Sigmoid colon (tissue), 4 donors: ENCODE measurements at regions not wholly inside any gene's neighbourhood (a gene's known extent, or its start where the extent isn't known, plus 50 kb on each side); places are given as distances from the start of the nearest gene placed in this dataset.

Experiments
- POLR2A ChIP-seq, 2 donors: fragments of 450-650 bp; IDR thresholded peaks; one replicate each; pipeline ENCODE4 v1.6.1; 2016; ENCODE audit warnings: antibody characterized with exemption in 2 of 2, mild to moderate bottlenecking in 2 of 2, moderate library complexity in 2 of 2
- POLR2AphosphoS5 ChIP-seq, 4 donors: sonication (generic); formaldehyde crosslinking; IDR thresholded peaks; one replicate each; pipeline ENCODE4 v1.6.1; 2017; ENCODE audit warnings: antibody characterized with exemption in 4 of 4
- TF ChIP-seq, protein P1 (sequence below), 4 experiments: fragments of 450-650 bp in 3 of 4; fragments of 200-600 bp in 1 of 4; IDR thresholded peaks; one replicate each; pipeline ENCODE4 v1.5.1; 2016 to 2019; ENCODE audit warnings: antibody characterized with exemption in 4 of 4, mild to moderate bottlenecking in 3 of 4, moderate library complexity in 2 of 4

DNA sequence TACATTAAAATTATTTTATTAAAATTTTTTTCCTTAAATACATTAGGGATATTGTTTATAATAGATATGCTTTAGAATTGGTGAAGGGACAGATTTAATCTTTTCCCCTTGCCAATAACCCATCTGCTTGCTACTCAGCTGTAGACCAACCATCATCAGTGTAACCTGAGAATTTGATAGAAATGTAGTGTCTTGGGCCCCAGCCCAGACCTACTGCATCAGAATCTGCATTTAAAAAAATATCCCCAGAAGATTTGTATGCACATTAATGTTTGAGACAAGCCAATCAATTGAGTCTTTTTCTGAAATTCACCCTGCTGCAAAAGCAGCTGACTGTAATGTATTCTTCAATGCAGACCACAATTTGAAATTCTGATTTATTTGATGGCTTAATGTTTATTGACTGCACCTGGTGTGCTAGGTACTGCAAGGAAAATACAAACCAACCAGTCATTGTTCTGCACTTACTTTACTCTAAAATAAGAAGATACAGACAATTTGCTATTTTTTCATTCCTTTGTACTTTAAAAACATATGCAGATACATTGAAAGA is 190.7 kb upstream of the SGO1 start:
- TF ChIP-seq, protein P1, sequence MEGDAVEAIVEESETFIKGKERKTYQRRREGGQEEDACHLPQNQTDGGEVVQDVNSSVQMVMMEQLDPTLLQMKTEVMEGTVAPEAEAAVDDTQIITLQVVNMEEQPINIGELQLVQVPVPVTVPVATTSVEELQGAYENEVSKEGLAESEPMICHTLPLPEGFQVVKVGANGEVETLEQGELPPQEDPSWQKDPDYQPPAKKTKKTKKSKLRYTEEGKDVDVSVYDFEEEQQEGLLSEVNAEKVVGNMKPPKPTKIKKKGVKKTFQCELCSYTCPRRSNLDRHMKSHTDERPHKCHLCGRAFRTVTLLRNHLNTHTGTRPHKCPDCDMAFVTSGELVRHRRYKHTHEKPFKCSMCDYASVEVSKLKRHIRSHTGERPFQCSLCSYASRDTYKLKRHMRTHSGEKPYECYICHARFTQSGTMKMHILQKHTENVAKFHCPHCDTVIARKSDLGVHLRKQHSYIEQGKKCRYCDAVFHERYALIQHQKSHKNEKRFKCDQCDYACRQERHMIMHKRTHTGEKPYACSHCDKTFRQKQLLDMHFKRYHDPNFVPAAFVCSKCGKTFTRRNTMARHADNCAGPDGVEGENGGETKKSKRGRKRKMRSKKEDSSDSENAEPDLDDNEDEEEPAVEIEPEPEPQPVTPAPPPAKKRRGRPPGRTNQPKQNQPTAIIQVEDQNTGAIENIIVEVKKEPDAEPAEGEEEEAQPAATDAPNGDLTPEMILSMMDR (IDR thresholded peaks at IDR 0.05), result no peak
- TF ChIP-seq POLR2AphosphoS5 (IDR thresholded peaks at IDR 0.05) (no peak), POLR2A (IDR thresholded peaks at IDR 0.05) (no peak)
